ENCODE measurements at regions not wholly inside any gene's neighbourhood (a gene's known extent, or its start where the extent isn't known, plus 50 kb on each side); places are given as distances from the start of the nearest gene placed in this dataset.
A peak's percentile ranks its signal among the peaks of the same experiment; 100 is the strongest.
"Not testable (repeated sequence)": the region's sequence is repeated elsewhere in the genome, so short reads cannot be mapped to it uniquely, and the experiment has no call there.

DNA sequence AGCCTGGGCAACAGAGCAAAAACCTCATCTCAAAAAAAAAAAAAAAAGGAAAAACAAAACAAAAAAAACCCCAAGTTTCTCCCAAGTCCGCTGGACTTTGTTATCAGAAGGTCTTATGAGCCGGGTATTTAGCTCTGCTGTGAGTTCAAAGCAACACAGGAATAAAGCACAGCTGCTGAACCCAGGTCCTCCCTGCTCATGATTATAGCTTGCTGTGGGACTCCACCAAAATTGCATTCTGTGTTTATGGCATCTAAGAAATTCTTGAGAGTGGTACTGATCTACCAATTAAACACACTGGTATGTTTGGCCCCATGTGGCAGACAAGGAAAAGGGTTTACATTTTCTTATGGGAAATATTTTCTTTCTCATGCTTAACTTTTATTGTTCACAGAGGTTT lies 93.6 kb upstream of the NEDD9 start:
- no peak for DNase-seq

DNA sequence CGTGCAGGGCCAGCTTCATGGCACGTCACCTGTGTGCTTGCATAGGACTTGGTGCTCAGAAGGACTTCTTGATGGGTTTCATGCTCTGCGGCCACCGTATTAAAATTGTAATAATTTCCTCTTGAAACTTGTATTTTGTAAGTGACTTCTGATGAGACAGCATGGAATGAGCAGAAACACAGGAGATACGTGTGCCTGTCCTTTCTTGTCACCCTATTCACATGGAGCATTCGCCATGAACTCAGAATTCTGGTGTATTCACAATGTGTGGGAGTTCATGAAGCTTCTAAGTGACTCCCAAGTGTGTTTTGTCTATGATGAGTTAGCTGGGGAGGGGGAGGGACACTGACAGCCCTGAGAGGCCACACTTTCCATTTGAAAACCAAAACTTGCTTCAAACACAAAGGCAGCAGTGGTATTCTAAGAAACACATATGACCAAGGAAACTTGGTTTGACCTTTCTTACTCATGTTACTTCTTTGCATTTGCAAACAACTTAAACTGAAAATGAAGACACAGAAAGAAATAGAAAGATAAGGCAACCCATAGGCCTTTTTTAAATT lies 92.1 kb upstream of the NEDD9 start:
- peak in 2 of 4 experiments; percentile 29 to 56 for DNase-seq

DNA sequence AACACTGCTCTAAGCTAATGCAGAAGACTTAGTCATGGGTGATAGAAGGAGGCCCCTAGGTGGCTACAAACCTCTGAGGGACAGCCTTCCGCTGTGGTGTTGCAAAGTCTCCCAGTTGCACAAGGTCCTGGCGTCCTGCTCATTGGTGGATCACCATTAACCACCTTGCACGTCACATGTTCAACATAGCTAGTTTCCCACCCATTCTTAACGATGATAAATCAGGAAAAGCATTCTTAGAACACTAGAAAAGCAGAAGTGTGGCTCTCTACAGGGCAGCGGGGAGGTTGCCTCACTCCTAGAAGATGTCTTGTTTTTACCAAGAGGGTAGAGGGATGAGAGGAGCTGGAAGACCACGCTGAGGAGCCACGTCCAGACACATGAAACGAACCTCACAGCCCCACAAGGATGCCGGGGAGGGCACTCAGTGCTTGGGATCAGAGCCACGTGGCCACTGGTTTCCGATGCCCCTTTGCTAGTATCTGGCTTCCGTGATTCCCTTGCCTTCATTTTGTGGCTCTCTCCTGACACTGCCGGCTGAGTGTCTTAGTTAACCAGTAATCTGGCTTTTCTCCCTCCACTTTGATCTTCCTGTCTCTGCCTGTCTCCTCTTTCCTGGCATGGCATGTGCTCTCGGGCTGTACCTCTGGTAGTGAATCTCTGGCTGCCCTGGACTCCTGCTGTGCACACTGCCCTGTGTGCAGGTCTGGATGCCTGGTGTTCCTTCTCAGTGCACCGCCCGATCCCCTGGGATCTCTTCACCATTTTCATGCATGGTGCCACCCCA lies 91.4 kb upstream of the NEDD9 start:
- DNase-seq, result peak; percentile 93 to 99 (median 94)

DNA sequence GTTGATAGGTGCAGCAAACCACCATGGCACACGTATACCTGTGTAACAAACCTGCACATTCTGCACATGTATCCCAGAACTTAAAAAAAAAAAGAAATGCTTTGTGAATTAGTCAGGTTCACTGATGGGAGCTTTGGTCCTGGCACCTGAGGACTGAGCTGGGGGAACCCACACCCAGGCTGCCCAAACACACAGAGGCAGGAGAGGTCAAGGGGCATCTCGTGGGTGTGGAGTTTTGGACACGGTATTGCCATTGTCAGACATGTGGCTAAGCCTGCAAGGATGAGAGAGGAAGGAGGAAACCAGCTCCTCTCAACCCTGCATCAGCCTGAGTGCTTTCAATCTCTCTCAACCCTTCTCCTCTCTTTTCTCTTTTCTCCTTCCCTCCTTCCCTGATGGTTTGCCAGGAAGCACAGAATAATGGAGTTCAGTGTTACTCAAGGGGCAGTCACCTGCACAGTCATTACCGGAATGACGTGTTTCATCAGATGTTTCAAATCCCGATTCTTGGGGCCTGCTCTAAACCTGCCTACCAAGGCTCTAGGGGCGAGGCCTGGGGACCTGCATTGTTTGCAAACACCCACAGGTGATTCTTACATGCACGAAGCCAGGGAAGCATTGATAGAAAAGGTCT lies 89.9 kb upstream of the NEDD9 start:
- DNase-seq, result no peak

DNA sequence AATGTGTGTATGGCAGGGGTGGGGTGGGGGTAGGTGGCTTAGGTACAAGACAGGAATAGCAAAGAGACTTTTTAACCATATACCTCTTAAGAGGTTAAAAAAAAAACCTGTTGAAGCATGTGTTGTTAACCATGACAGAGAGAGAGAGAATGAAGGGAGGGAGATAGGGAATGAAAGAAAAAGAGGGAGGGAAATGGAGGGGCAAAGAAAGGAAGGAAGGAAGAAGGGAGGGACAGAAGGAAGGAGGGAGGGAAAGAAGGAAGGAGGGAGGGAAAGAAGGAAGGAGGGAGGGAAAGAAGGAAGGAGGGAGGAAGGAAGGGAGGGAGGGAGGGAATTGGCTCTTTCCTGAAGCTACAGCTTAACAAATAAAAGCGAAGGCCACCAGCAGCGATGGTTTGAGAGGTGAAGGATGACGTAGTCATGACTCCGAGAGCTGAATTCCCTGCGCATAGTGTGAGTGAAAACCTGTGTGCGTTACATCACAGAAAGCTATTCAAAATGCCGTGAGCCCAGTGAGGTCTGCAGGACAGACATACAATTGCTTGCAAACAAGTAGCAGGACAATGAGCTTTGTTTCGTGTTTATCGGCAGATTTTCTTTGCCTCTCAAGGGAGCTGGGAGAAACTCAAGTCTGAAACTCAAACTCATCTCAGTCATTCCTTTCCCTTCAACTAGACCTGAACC lies 88.6 kb upstream of the NEDD9 start:
- no peak for DNase-seq

DNA sequence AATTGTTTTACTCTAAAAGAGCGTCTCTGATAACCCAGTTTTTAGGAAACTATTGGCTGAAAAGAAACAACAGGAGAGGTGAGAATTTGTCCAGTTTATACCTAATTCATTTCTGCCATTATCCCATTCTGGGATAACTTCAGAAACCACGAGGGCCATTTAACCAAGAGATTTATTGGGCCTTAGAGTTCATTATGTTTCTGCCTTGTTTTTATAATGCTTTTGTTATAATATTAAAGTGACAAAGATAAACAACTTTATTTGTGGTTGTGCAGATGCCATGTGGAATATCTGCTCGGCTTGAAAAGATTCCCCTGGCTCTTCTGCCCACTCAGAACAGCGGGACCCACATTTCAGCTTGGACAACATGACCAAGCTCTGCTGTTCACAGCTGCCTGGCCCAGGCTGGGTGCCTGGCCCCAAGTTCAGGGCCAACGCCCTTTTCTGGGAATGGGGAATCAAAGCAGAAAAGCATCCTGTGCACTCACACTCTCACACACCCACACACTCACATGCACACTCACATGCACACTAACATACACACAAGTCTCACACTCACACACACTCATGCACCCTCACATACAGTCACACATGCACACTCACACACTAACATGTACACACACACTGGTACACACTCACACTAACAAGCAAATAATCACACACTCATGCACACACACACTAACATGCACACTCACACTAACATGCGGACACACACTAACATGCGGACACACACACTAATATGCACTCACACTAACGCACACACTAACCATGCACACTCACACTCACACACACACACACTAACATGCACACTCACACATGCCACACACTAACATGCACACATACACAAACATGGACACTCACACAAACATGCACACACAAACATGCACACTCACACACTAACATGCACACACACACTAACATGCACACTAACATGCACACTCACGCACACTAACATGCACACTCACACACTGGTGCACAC lies 86.7 kb upstream of the NEDD9 start:
- DNase-seq, result no peak

DNA sequence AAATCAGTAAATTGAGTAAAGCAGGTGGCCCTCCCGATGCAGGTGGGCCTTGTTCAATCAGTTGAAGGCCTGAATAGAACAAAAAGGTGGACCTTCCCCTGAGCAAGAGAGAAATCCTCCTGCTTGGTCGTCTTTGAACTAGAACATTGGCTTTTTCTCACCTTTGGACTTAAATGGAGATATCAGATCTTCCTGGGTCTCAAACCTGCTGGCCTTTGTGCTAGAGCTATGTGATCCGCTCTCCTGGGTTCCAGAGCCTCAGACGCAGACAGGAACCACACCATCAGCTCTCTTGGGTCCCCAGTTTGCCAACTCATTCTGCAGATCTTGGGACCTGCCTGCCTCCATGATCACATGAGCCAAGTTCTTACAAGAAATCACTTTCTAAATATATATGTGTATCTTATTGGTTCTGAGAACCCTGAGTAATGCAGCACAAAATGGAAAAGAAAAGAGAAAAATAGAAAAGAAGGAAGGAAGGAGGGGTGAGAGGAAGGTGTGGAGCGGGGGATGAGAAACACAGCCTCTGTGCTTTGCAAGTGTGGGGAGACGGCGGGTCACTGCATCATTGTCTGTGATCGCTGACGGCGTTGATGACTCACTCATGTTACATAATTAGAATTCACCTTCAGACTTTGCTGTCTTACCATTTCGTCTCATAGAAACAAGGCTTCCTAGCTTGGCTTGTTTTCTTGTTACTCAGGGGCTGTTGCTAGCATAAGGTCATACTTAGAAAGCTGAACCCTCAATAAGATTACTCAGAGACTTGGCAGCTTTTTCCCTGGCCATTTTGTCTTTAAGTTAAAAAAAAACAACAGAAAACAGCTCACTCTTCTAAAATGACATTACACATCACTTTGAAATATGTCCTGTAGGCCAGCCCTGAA lies 85.7 kb upstream of the NEDD9 start:
- DNase-seq, result peak; percentile 79 to 95 (median 84)

DNA sequence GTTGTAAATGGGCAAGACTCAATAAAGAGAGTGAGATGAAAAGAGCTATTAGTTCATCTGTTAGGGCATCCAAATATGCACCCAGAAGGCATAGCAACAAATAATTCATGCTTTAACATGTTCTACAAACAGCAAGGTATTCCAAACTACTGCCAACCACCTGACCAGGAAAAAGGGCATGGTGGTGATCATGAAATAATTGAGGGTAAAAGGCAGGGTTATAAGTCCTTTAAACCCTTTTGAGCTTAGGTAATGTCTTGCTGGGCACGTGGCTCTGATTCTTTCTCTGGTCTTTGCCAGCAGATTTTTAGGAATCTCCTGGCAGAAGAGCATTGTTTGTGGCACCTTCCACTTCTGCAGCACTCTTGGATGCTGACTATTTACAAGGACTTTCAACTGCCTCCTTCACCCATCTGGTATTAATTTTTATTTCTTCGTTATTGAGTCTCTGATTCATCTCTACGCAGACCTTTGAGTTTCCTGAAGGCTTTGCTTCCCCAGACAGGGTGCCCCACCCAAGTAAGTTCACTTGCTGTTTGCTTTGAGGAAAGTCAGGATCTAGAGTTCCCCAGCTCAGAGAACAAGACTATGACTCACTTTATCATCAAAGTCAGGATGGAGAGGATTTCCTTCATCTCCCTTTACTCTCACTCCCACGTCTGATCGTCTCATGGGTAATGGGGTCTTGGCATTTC lies 83.4 kb upstream of the NEDD9 start:
- DNase-seq, result peak in 3 of 4 experiments; percentile 26 to 47 (median 37)

DNA sequence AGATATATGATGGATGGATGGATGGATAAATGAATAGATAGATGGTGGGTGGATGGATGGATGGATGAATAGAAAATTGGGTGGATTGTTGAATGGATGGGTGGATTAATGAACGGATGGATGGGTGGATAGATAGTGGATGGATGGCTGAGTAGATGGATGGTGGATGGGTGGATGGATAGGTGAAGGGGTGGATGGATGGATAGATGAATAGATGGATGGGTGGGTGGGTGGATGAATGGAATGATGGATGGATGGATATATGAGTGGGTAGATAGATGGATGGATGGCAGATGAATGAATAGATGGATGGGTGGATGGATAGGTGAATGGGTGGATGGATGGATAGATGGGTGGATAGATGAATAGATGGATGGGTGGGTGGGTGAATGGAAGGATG lies 80.7 kb upstream of the NEDD9 start:
- no peak for DNase-seq

DNA sequence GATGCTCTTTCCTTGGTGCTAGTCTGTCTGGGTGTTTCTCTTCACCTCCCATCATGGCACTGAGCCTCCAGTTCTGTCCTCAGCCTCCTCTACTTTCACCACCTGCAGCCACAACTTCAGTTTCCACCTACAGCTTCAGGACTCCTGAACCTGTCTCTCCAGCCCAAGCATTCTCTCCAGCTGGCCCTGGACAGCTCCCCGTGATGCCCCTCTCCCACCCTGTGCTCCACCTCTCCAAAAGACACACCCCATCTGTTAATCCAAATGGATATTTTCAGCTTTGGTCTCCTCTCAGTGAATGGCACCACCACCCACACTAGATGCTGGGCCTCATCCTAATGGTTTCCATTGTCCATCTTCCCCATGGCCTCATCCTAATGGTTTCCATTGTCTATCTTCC lies 79.5 kb upstream of the NEDD9 start:
- no peak for DNase-seq

DNA sequence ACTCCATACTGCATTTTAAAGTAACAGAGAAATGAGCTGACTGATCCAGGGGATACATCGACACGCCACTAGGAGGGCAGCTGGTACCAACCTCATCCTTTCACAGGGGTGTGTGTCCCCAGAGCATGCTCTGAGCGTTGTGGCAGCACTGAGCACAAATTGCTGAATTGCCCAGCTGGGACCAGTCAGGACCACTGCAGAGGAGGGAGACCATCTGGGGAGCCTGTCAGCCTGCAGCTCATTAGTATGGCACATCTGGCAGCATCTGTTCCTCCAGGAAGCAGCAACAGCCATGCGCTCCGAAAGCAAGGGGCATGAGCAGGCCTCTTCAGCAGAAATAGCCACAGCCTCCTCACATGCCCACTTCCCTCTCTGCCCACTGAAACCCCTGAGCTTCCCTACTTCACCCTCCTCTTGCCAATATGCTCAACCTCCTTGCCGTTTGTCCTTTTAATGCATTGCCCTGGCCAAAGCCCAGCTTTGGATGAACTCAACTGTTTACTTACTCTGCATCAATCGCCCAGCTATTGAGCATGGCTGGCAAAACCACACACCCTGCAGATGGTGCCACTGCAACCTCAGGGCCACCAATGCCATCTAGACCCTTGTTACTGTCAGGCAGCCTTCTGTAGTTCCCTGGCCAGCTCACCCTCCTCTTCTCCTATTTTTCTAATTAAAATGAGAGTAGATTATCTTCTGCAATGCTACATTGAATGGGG lies 77.6 kb upstream of the NEDD9 start:
- peak; percentile 46 to 79 (median 75) for DNase-seq

DNA sequence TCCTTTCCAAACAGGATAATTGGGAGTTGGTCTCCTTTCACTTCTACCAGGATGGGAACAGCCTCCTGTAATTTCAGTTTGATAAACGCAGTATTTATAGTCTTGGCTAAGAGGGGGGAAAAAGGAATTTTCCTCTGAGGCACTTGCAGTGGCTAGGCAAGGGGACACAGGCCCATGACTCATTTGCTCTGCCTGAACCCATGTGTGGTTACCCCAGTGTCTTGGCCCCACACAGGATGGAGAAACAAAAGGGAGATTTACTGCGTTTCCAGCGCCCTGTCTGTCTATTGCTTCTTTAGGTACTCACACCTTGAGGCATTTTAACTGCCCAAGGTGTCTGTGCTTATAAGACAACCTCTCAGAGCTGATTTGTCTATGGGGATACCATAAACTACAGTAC lies 74.8 kb upstream of the NEDD9 start:
- DNase-seq, result no peak

DNA sequence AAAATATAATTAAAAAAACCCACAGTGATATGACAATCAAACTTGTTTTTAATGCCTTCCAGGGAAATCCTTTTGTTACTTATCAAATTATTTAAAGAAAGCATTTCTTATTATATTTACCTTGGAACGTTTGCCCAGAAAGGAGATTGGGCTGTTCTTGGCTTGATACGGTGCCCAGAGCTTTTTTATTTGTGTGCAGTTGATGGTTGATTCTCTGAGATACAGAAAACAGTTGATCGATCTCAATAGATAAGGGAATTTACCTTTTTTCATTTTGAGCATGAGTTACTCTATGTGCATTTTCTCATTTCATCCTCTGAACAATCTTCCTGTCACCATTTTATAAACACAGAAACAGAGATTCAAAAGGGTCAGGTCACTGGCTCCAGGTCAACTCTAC lies 72.5 kb upstream of the NEDD9 start:
- DNase-seq, result no peak

DNA sequence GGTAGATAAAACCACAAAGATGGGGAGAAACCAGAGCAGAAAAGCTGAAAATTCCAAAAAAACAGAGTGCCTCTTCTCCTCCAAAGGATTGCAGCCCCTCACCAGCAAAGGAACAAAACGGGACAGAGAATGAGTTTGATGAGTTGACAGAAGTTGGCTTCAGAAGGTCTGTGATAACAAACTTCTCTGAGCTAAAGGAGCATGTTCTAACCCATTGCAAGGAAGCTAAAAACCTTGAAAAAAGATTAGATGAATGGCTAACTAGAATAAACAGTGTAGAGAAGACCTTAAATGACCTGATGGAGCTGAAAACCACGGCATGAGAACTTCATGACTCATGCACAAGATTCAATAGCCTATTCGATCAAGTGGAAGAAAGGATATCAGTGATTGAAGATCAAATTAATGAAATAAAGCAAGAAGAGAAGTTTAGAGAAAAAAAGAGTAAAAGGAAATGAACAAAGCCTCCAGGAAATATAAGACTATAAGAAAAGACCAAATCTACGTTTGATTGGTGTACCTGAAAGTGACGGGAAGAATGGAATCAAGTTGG lies 67.5 kb upstream of the NEDD9 start:
- not testable (repeated sequence) for DNase-seq

DNA sequence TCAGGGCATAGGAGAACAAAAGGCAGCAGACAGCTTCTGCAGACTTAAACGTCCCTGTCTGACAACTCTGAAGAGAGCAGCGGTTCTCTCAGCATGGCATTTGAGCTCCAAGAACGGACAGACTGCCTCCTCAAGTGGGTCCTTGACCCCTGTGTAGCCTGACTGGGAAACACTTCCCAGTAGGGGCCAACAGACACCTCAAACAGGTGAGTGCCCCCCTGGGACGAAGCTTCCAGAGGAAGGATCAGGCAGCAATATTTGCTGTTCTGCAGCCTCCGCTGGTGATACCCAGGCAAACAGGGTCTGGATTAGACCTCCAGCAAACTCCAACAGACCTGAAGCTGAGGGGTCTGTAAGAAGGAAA lies 66.9 kb upstream of the NEDD9 start:
- not testable (repeated sequence) for DNase-seq

DNA sequence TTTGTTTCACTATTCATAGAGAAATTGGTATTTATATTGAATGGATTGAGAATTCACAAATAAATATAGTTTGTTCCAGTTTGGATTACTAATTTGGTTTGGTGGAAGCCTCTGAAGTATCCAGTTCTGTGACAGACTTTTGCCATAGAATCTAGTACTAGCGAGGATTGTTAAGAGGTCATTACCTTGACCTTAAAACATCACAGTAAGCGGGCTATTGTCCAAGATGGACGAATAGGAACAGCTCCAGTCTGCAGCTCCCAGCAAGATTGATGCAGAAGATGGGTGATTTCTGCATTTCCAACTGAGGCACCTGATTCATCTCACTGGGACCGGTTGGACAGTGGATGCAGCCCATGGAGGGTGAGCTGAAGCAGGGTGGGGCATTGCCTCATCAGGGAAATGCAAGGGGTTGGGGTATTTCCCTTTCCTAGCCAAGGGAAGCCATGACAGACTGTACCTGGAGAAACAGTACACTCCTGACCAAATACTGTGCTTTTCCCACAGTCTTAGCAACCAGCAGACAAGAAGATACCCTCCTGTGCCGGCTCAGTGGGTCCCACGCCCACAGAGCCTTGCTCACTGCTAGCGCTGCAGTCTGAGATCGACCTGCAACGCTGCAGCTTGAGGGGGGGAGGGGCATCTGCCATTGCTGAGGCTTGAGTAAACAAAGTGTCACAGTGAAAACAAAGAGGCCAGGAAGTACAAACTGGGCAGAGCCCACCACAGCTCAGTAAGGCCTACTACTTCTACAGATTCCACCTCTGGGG lies 66.4 kb upstream of the NEDD9 start:
- no peak for DNase-seq

DNA sequence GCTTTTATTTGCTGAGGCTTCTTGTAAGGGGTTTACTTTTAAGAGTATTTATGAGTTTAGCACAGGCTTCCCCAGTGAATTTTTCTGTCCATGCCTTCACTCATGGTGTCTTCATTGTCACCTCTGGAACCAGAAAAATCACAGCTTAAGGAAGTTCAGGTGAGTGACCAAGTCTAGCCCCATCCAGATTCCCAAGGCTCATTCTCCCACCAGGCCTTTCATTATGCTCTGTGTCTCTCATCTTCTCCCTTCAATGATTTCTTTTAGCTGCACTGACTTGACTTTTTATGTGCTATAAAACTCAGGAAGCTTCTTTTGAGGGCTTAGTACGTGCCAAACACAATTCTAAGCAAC lies 64.9 kb upstream of the NEDD9 start:
- DNase-seq, result no peak

DNA sequence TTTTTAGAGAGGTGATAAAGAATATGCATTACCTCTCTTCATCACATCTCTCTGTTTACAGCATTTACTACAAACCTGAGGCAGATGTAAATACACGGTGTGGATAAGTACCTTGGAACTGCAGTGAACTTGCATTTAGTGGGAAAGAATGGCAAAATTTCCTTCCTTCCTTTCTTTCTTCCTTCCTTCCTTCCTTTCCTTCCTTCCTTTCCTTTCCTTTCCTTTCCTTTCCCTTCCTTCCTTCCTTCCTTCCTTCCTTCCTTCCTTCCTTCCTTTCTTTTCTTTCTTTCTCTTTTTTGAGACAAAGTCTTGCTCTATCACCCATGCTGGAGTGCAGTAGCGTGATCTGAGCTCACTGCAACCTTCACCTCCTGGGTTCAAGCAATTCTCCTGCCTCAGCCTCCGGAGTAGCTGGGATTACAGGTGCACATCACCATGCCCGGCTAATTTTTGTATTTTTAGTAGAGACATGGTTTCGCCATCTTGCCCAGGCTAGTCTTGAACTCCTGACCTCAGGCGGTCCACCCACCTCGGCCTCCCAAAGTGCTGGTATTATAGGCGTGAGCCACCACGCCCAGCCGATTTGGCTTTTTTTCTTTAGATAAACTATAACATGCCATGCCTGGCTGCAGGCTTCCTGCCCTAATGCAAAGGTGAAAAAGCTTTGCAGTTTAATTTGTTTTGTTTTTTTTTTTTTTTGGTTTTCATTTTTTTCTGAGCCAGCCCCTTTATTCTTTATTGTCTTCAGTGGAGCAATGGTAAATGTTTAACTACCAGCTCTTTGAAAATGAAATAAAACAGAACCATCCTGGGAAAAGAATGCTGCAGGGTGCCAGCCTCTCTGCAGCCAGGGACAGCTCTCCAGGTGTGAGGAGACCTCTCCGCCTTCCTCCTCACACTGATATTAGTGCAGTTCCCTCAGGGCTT lies 64.2 kb upstream of the NEDD9 start:
- DNase-seq, result no peak

Measured in suppressor macrophage (primary cell).